OCI-LY7 (cell line): ENCODE measurements at regions not wholly inside any gene's neighbourhood (a gene's known extent, or its start where the extent isn't known, plus 50 kb on each side); places are given as distances from the start of the nearest gene placed in this dataset.

ENCODE experiments used
- EZH2phosphoT487 ChIP-seq: fragments of 200-600 bp; sonication (generic); IDR thresholded peaks from 2 replicates; pipeline ENCODE4 v1.6.1; 2018; ENCODE audit warnings: low read depth, borderline replicate concordance, mild to moderate bottlenecking, mixed run types, antibody characterized with exemption, low read length, moderate library complexity, mixed read lengths
- TF ChIP-seq, protein P1 (sequence below): fragments of 200-600 bp; sonication (generic); conservative IDR thresholded peaks from 2 replicates; pipeline ENCODE4 v1.5.1; 2014; ENCODE audit warnings: mild to moderate bottlenecking, antibody characterized with exemption, low read length, moderate library complexity, mixed read lengths

DNA sequence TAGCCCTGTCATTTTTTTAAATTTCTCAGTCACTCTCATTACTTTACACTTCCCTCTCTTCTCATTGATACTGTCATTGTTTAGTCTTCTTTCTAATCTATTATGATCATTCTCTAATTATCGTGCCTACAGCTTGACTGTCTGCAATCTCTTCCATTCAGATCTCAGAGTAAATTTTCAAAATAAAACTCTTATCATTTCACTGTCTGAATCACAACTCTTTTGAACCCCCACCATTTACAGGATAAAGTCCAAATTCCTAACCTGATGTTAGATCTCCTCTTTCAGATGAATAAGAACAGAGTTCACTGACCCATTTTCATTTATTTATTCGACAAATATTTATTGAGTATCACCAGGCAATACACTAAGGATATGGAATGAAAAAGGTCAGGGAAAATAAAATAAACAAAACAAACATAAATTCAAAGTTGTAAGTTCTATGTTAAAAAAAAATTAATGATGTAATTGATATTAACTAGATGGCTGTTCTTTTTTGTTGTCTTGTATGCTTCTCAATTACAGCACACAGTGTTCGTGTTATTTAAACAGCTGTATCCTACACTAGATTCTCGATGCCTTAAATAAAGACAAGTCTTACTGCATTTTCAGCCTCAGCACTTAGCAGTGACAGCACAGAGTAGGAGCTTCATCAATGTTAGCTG, 631.0 kb downstream of the IRS1 start:
- TF ChIP-seq, protein P1, sequence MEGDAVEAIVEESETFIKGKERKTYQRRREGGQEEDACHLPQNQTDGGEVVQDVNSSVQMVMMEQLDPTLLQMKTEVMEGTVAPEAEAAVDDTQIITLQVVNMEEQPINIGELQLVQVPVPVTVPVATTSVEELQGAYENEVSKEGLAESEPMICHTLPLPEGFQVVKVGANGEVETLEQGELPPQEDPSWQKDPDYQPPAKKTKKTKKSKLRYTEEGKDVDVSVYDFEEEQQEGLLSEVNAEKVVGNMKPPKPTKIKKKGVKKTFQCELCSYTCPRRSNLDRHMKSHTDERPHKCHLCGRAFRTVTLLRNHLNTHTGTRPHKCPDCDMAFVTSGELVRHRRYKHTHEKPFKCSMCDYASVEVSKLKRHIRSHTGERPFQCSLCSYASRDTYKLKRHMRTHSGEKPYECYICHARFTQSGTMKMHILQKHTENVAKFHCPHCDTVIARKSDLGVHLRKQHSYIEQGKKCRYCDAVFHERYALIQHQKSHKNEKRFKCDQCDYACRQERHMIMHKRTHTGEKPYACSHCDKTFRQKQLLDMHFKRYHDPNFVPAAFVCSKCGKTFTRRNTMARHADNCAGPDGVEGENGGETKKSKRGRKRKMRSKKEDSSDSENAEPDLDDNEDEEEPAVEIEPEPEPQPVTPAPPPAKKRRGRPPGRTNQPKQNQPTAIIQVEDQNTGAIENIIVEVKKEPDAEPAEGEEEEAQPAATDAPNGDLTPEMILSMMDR = no peak
- TF ChIP-seq EZH2phosphoT487 = no peak
